ENCODE measurements at regions not wholly inside any gene's neighbourhood (a gene's known extent, or its start where the extent isn't known, plus 50 kb on each side); places are given as distances from the start of the nearest gene placed in this dataset.

GRCh38 chr9:80841888-80842287, 847.5 kb downstream of the TLE1 start:
- TF ChIP-seq CTCF (conservative IDR thresholded peaks at IDR 0.05) (no peak), EZH2 (IDR thresholded peaks at IDR 0.05; ENCODE audit: low read depth) (no peak)
